ENCODE measurements at regions not wholly inside any gene's neighbourhood (a gene's known extent, or its start where the extent isn't known, plus 50 kb on each side); places are given as distances from the start of the nearest gene placed in this dataset.

DNA sequence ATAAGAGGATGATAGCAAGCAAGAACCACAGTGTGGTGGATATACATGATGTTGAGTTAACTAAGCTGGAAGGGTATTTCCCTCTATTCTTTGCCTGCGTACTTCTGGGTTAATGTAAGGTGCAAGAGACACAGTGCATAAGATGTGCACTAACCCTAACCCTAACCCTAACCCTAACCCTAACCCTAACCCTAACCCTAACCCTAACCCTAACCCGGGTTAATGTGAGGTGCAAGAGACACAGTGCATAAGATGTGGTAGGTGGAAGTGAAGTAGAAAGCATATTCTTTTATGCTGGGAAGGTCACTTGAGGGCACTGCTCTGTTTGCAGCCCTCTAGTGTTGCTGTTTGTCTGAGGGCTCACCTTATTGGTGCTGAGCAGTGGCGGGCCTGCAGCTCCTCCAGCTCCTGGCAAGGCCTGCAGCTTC lies 181.5 kb upstream of the ITGA4 start:
- DNase-seq (ENCODE audit: low spot score): no peak
- Histone ChIP-seq H3K4me3 (ENCODE audit: low read depth in 1 of 3, low read length in 3 of 3) (peak overlapping the region in 1 of 3 donors; percentile 5), H3K27me3 (ENCODE audit: control insufficient read depth in 4 of 4, insufficient read depth in 4 of 4, low read length in 3 of 4) (no peaks in the 10 kb centered on the region), H3K27ac (ENCODE audit: low read depth in 1 of 2, low read length in 2 of 2) (no peak overlapping the region), H3K4me1 (ENCODE audit: control insufficient read depth in 4 of 4, insufficient read depth in 4 of 4, low read length in 3 of 4) (no peaks in the 10 kb centered on the region), H3K9me3 (ENCODE audit: control insufficient read depth in 4 of 4, low read length in 3 of 4) (no peaks in the 10 kb centered on the region), H3K9ac (ENCODE audit: low read depth in 1 of 2, low read length in 2 of 2) (no peak overlapping the region), H3K36me3 (ENCODE audit: control insufficient read depth in 4 of 4, insufficient read depth in 3 of 4, low read depth in 1 of 4, low read length in 3 of 4) (no peaks in the 10 kb centered on the region)
- WGBS: 76% methylated on average over 3 of the region's 3 CpGs
- TF ChIP-seq, protein P1, sequence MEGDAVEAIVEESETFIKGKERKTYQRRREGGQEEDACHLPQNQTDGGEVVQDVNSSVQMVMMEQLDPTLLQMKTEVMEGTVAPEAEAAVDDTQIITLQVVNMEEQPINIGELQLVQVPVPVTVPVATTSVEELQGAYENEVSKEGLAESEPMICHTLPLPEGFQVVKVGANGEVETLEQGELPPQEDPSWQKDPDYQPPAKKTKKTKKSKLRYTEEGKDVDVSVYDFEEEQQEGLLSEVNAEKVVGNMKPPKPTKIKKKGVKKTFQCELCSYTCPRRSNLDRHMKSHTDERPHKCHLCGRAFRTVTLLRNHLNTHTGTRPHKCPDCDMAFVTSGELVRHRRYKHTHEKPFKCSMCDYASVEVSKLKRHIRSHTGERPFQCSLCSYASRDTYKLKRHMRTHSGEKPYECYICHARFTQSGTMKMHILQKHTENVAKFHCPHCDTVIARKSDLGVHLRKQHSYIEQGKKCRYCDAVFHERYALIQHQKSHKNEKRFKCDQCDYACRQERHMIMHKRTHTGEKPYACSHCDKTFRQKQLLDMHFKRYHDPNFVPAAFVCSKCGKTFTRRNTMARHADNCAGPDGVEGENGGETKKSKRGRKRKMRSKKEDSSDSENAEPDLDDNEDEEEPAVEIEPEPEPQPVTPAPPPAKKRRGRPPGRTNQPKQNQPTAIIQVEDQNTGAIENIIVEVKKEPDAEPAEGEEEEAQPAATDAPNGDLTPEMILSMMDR (IDR thresholded peaks at IDR 0.05; ENCODE audit: low read depth, low read length, missing input control): no peak
- TF ChIP-seq RXRA (IDR thresholded peaks at IDR 0.05): no peak
- no peak for TF ChIP-seq YY1 (IDR thresholded peaks at IDR 0.05)
- TF ChIP-seq, protein P2, sequence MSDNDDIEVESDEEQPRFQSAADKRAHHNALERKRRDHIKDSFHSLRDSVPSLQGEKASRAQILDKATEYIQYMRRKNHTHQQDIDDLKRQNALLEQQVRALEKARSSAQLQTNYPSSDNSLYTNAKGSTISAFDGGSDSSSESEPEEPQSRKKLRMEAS (IDR thresholded peaks at IDR 0.05): no peak
- TF ChIP-seq, protein P3, sequence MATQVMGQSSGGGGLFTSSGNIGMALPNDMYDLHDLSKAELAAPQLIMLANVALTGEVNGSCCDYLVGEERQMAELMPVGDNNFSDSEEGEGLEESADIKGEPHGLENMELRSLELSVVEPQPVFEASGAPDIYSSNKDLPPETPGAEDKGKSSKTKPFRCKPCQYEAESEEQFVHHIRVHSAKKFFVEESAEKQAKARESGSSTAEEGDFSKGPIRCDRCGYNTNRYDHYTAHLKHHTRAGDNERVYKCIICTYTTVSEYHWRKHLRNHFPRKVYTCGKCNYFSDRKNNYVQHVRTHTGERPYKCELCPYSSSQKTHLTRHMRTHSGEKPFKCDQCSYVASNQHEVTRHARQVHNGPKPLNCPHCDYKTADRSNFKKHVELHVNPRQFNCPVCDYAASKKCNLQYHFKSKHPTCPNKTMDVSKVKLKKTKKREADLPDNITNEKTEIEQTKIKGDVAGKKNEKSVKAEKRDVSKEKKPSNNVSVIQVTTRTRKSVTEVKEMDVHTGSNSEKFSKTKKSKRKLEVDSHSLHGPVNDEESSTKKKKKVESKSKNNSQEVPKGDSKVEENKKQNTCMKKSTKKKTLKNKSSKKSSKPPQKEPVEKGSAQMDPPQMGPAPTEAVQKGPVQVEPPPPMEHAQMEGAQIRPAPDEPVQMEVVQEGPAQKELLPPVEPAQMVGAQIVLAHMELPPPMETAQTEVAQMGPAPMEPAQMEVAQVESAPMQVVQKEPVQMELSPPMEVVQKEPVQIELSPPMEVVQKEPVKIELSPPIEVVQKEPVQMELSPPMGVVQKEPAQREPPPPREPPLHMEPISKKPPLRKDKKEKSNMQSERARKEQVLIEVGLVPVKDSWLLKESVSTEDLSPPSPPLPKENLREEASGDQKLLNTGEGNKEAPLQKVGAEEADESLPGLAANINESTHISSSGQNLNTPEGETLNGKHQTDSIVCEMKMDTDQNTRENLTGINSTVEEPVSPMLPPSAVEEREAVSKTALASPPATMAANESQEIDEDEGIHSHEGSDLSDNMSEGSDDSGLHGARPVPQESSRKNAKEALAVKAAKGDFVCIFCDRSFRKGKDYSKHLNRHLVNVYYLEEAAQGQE (IDR thresholded peaks at IDR 0.05): no peak
- TF ChIP-seq HNF4G (IDR thresholded peaks at IDR 0.05): no peak
- TF ChIP-seq FOXA2 (IDR thresholded peaks at IDR 0.05): no peak
- TF ChIP-seq RAD21 (IDR thresholded peaks at IDR 0.05): no peak
- TF ChIP-seq HNF4A (conservative IDR thresholded peaks at IDR 0.05): no peak
- no peak for TF ChIP-seq SP1 (IDR thresholded peaks at IDR 0.05)
- no peak for TF ChIP-seq NR2F2 (IDR thresholded peaks at IDR 0.05)
- no peak for TF ChIP-seq FOXA1 (IDR thresholded peaks at IDR 0.05)

DNA sequence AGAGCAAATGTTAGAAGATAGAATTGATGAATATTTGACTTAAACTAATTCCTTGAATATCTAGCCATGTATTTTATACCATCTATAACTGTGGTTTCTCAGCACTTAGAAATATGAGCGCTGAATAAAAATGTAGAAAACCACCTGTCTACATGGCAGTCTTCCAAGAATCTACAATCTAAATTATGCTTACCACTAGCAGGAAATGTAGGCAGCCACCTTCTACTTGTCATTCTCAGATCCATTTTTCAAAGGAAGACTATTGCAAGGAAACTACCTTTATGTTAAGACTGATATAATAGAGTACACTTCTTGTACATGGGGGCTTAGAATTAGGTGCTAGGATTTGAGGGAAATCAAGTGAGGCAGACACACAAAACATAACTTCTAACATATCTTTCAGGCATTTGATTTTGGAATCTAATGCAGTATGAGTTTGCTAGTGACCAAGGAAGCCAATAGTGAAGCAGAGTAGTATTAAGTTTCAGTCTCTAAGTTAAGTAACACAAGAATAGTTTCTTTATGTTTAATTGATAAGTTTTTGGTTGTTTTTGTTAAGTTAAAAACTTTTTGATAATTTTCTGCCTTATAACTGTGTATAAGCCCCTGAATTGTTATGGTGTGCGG lies 175.9 kb upstream of the ITGA4 start:
- no peak for DNase-seq (ENCODE audit: low spot score)
- H3K27me3 ChIP-seq (ENCODE audit: control insufficient read depth in 4 of 4, insufficient read depth in 4 of 4, low read length in 3 of 4): no peaks in the 10 kb centered on the region
- H3K4me3 ChIP-seq (ENCODE audit: low read depth in 1 of 3, low read length in 3 of 3): no peak overlapping the region
- H3K9ac ChIP-seq (ENCODE audit: low read depth in 1 of 2, low read length in 2 of 2): no peak overlapping the region
- no peaks in the 10 kb centered on the region for H3K9me3 ChIP-seq (ENCODE audit: control insufficient read depth in 4 of 4, low read length in 3 of 4)
- no peaks in the 10 kb centered on the region for H3K36me3 ChIP-seq (ENCODE audit: control insufficient read depth in 4 of 4, insufficient read depth in 3 of 4, low read depth in 1 of 4, low read length in 3 of 4)
- WGBS: 84% methylated on average over 2 of the region's 2 CpGs
- no peaks in the 10 kb centered on the region for H3K4me1 ChIP-seq (ENCODE audit: control insufficient read depth in 4 of 4, insufficient read depth in 4 of 4, low read length in 3 of 4)
- H3K27ac ChIP-seq (ENCODE audit: low read depth in 1 of 2, low read length in 2 of 2): no peak overlapping the region
- TF ChIP-seq NR2F2 (IDR thresholded peaks at IDR 0.05) (no peak), FOXA2 (IDR thresholded peaks at IDR 0.05) (no peak), FOXA1 (IDR thresholded peaks at IDR 0.05) (no peak), GABPA (IDR thresholded peaks at IDR 0.05 in 1 of 2, conservative IDR thresholded peaks at IDR 0.05 in 1 of 2) (no peak), YY1 (IDR thresholded peaks at IDR 0.05) (no peak), RAD21 (IDR thresholded peaks at IDR 0.05) (no peak), JUND (IDR thresholded peaks at IDR 0.05) (no peak), RXRA (IDR thresholded peaks at IDR 0.05) (no peak), HNF4A (conservative IDR thresholded peaks at IDR 0.05) (no peak), SP1 (IDR thresholded peaks at IDR 0.05) (no peak), TAF1 (conservative IDR thresholded peaks at IDR 0.05) (no peak), HNF4G (IDR thresholded peaks at IDR 0.05) (no peak)
- TF ChIP-seq, protein P2 (IDR thresholded peaks at IDR 0.05): no peak
- TF ChIP-seq, protein P4, sequence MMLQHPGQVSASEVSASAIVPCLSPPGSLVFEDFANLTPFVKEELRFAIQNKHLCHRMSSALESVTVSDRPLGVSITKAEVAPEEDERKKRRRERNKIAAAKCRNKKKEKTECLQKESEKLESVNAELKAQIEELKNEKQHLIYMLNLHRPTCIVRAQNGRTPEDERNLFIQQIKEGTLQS (IDR thresholded peaks at IDR 0.05): no peak
- TF ChIP-seq, protein P1 (IDR thresholded peaks at IDR 0.05; ENCODE audit: low read depth, low read length, missing input control): no peak
- TF ChIP-seq, protein P5, sequence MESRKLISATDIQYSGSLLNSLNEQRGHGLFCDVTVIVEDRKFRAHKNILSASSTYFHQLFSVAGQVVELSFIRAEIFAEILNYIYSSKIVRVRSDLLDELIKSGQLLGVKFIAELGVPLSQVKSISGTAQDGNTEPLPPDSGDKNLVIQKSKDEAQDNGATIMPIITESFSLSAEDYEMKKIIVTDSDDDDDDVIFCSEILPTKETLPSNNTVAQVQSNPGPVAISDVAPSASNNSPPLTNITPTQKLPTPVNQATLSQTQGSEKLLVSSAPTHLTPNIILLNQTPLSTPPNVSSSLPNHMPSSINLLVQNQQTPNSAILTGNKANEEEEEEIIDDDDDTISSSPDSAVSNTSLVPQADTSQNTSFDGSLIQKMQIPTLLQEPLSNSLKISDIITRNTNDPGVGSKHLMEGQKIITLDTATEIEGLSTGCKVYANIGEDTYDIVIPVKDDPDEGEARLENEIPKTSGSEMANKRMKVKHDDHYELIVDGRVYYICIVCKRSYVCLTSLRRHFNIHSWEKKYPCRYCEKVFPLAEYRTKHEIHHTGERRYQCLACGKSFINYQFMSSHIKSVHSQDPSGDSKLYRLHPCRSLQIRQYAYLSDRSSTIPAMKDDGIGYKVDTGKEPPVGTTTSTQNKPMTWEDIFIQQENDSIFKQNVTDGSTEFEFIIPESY (IDR thresholded peaks at IDR 0.05): no peak
